ENCODE measurements at regions not wholly inside any gene's neighbourhood (a gene's known extent, or its start where the extent isn't known, plus 50 kb on each side); places are given as distances from the start of the nearest gene placed in this dataset.

DNA sequence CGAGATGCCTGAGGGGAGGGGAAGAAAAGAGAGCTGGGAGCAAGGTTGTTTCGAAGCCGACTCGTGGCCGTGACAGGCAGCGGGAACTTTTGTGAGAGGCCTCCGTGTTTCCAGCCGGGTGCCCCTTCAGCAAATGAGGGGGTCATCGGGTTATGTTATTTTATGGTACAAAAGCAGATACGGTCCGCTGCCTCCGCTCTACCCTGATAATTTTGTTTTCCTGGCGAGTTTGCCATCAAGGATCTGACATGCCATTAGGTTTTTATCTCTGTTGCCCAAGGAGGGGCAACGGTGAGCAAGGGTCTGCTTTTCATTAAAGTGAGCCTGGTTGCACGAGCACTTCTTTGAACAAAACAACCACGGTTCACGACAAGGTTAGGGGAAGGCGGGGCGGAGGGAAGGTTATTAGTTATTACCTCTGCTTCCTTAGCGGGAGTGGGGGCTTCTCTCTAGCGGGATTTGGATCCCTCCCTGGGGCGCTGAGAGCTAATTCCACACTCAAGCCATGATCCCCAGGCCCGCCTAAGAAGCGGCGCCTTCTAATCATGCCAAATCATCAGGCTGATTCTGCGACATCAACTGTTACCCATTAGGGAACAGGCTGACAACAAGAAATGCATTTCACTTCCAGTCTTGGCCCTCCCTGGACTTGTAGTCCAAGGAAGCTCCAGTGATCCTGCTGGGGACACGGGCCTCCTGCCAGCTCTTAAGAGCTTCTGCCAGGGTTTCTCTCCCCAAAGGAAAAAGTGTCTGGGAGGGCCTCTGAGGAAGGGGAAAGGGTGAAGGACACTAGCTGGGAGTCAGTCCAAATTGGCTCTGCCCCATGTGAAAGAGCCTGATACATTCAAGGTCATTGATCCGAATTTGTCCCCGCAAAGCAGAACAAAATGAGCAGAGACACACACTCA lies 617.7 kb downstream of the MID1IP1 start:
- DNase-seq: no peak

DNA sequence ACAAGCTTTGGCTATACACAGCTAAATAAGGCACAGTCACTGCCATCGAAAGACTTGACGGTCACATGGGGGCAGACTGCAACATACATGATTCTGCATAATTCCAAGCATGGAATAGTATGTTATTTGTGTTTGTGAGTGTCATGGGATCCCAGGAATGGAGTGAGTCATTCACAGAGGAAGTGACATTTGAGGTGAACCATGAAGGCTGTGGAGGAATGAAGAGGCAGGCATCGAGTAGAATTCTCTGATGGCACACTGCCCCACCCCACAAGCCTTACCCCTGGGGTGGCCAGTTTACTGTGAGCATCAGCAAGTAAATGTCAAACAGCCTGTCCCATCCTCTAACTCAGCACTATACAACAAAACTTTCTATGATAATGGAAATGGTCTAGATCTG lies 619.7 kb downstream of the MID1IP1 start:
- DNase-seq: no peak

DNA sequence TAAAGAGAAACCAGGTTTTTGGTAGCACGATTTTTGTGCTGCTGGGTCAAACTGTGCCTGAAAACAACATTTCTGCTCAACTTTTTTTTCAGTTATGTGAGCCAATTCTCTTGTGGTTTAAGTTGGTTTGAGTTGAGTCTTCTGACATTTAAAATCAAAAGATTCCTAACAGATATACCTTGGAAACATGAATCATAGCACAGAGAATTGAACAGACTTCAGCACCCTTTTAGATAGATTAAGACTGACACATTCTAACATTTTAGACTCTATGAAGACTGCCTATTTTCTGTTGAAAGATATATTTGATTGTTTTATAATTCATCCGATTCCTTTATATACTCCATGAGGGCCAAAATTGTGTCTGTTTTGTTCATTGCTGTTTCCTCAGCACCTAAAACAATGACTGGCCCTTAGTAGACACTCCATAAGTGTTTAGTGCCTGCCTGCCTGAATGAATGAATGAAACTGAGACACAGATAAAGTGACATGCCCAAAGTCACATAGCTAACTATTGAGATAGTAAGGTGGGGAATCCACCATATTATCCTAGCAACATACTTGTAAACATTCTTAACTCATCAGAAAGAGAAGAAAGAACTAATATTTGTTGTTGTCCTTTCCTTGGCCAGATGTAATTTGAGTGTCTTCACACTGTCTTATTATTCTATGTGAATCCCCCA lies 624.0 kb downstream of the MID1IP1 start:
- no peak for DNase-seq

DNA sequence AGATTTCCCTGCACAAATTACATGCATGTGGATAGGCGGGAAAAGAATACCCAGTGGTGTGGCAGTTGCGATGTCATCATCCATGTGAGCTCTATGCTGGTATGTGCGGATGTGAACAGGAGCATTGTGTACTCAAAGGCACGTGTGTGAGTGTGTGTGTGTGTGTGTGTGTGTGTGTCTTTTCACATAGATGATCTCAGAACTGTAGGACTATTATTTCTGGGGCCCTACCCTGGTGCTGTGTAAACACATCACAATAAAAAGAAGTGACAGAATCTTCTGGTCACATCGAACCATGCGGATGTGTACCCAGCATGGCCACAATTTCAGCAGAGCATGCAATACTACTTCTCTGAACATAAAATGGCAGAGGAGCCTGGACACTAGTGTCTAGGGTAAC lies 624.8 kb downstream of the MID1IP1 start:
- no peak for DNase-seq

DNA sequence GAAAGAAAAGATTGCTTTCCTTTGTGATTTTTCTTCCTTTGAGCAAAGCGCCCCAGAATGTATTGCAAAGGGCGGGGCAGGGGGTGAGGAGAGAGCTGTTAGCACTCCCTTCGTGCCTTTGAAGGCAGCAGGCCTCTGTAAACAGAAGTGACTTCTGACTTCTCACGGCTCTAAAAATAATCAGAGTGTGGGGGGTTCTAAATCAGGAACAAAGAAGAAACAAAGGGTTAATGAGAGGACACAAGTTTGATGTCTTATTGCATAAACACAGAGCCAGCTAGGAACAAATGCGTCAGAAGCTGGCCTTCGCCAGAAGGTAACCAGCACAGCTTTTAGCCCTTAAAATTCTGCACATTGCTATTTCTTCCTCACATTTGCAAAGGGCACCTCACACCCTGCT lies 626.2 kb downstream of the MID1IP1 start:
- DNase-seq: no peak

DNA sequence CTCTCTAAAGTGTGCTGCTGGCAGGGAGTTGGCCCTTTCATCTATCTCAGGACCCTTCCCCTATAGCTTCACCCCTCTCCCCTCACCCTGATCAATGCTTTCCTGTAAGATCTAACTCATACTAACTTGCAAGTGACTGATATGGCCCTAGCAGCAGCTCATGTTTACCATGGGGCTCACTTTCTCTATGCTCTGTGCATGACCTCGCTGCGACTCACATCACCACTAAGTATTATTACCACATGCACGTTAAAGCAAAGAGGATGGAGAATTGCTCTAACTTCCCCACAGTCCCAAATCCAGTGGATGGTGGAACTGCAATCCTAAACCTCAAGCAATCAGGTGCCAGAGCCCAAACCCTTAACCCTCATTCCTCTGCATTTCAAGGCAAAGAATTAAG lies 626.6 kb downstream of the MID1IP1 start:
- peak; percentile 59 for DNase-seq

DNA sequence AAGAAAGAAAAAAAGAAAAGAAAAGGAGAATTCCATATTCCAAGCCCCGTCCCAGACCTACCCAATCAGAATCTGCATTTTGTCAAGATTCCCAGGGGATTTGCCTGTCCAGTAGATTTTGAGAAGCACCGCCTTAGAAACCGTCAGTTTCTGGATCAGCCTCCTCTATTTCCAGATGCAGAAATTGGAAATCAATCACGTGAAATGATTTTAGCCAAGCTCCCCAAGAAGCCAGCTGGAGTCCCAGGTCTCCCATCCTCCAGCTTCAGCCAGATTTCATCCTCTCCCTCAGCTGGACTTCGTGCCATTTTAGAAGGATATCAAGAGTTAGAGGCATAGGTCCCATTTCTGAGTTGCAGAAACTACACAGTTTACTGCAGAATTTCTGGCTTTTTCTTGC lies 629.3 kb downstream of the MID1IP1 start:
- DNase-seq: no peak

DNA sequence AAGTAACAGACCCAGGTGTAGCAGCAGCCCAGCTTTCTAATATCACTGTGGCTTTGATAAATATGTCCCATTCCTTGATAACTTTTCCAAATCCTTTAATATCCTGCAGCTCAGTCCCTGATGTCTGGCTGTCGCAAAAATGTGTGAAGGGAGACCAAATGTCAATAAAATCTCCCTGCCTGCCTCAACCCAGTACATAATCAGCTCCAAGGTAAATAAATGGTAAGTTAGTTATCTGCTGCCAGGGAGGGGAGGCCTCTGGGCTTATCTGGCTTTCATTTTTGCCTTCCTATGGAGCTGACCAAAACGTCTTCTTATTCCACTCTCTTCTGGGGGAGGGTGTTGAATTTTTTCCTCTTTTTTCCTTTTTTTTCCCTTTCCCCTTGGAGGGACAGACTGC lies 630.6 kb downstream of the MID1IP1 start:
- no peak for DNase-seq

DNA sequence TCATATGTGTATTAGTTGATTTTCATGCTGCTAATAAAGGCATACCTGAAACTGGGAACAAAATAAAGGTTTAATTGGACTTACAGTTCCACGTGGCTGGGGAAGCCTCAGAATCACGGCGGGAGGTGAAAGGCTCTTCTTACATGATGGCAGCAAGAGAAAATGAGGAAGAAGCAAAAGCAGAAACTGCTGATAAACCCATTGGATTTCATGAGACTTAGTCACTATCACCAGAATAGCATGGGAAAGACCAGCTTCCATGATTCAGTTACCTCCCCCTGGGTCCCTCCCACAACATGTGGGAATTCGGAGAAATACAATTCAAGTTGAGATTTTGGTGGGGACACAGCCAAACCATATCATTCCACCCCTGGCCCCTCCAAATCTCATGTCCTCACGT lies 633.4 kb downstream of the MID1IP1 start:
- DNase-seq: peak; percentile 76

DNA sequence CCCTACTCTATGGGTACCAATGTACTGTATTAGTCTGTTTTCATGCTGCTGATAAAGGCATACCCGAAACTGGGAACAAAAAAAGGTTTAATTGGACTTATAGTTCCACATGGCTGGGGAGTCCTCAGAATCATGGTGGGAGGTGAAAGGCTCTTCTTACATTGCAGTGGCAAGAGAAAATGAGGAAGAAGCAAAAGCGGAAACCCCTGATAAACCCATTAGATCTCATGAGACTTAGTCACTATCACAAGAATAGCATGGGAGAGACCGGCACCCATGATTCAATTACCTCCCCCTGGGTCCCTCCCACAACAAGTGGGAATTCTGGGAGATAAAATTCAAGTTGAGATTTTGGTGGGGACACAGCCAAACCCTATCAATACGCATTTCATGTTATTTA lies 635.3 kb downstream of the MID1IP1 start:
- peak; percentile 67 for DNase-seq

DNA sequence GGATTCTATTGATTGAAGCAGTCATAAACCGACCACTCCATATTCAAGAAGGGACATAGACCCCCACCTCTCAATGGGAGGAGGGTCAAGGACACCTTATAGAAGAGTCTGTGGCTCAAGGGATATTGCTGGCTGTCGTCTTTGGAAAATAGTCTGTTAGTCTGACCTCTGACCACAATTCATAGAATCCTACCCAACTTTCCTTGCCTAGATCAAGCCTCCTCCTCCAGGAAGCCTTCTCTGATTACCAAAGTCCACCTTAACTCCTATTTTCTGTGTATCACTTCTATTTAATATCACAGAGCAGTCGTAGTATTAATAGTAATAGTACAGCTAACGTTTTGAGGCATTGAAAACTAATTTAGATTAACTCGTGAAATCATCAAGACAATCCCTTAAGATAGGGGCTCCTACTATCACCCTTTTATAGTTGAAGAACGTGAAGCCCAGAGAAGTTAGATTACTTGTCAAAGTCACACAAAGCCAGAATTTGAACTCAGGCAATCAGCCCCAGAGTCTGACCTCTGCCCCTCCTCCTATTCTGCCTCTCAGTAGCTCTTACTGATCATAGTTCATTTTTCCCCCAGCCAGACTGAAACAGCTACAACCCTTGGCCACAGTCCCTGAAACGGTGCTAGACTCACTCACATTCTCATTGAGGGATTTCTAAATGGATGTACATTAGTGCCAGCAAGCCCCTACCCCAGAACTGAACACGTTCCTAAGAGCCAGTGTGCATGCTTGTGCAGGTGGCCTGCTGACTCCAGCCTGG lies 636.6 kb downstream of the MID1IP1 start:
- no peak for DNase-seq

DNA sequence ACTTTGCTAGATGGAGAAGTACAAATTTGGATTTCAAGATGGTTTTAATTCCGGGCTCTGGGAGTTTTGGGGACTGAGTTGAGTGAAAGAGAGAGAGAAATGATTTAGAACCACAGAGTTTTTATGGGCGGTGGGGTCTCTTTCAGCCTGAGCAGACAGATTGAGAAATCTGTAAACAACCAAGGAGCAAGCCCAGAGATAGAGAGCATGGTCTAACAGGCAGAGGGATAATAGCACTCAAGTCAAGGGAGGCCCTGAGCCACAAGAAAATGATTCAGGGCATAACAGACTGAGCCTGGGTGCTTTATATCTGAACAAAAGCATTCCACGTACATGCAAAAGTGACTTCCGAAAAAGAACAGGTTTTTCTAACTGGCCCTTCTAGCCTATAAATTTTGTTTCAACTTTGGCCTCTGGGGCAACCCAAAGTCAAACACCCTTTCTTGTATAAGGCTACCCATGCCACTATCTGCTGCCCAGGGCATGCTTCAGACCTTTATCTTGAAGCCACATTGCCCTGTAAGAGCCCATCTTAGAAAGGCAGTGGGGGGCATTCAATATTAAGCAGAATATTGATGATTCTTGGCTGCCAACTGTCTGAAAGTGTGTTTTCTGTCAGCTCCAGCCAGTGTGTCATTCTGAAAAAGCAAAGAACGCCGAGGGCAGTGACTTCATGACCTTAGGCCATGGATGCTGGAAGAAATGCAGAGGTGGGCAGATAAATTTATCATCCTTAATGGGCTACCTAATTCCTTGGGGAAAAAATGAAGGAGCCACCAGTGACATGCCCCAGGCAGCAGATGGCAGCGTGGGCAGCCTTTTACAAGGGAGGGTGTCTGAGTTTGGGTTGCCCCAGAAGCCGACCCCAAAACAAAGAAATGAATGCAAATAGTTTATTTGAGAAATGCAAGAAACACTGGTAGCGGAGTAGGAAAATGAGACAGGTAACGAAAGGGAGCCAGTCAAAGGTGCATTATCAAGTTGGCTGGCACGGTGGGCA lies 637.6 kb downstream of the MID1IP1 start:
- DNase-seq: no peak

DNA sequence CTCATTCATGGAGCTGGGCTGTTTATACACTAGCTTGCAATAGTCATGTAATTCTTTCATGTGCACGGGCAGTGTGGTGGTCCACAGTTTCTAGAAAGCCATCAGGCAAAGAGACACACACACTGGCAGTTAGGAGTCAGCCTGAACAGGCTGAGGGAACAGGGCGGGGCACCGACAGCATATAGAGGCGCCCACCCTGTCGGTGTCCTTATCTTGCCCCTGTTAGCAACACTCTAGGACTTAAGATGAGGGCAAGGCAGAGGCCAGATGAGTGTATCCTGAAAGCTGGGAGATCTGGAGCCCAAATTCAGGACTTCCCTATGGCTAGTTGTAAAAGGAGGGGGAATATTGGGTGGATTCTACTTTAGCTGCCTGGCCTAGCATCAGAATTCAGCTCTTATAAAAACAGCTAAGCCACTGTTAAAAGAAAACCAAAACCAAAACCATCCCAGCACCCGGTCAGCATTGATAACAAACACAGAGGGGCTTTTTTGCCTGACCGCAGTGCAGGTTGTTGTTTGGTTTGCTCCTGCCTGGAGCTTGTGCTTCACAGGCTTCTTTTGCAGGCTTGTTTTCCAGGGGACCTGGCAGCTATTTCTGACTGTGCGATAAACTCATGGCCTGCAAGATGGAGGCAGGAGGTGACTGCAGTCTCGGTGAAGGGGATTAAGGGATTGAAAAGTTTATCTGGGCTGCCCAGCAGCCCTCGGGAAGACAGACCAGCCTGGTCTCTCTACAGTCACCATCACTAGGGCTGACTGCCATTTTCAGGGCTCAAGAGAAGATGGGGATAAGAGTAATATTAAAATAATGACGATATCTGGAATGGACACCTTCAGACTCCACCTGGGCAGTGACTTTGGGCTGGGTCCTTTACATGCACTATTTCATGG lies 638.9 kb downstream of the MID1IP1 start:
- peak; percentile 31 for DNase-seq

DNA sequence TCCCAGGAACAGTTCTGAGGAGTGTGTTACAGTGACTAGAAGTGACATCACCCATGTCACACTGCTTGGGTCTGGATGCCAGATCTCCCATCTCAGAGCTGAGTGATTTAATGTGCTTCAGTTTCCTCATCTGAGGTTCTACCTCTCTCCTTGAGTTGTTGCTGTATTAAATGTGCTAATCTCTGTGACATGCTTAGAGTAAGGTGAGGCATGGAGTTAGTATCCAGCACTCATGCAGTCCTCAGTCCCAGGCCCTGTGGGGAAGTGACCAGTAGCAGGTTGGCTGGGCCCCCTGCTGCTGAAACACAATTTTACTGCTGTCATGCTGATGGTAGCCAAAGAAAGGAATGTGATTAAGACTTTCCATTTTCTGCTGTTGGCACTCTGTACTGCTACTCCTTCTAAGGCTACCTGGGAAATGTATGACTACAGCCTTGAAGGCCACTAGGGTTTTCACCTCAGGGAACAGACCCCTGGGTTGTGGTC lies 639.6 kb downstream of the MID1IP1 start:
- DNase-seq: peak; percentile 18

DNA sequence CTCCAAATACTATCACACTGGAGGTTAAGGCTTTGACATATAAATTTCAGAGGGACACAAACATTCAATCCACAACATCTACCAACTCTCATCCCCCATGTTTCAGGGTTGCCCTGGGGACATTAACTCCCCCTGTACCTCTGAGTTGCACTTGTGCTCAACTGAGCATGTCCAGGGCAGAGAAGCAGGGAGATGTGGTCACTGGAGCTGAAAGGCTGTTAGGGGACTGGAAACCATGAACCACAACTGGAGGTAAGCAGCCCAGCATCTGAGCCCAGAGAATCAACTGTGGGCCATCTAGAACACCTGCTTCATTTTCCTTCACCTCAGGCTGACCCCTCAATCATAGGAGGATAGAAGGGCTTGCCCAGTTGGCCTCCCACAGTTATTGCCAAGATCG lies 641.1 kb downstream of the MID1IP1 start:
- no peak for DNase-seq

DNA sequence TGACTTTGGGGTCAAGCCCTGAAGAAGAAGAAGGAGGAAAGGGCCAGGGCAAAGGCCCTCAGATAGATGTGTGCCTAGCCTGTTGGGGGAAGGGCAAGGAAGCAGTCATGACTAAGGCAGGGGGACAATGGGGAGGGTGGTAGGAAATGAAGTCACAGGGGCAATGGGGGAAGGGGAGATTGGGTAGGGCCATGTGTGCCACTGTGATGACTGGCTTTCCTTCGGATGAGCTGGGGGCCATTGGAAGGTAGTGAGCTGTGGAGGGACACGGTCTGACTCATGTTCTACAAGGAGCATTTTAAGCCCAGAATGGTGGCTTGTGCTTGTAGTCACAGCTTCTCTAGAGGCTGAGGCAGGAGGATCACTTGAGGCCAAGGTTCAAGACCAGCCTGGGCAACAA lies 642.0 kb downstream of the MID1IP1 start:
- DNase-seq: no peak

DNA sequence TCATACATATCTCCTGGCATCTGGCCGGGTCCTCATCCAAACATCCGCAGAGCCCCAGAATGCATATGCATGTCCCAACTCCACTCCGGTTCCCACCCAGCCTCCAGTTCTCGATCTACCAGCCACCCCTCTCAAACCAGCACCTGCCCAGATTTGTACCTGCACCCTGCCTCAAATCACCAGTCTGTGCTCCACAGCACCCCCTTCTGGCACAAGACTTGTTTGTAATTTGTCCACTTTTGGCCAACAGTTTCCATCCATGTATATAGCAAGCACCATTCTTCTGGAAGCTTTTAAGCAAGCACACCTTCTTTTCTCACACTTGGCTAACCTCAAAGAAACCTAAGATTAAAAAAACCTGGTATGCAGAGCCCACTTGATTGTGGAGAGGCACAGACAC lies 644.1 kb downstream of the MID1IP1 start:
- peak; percentile 18 for DNase-seq

DNA sequence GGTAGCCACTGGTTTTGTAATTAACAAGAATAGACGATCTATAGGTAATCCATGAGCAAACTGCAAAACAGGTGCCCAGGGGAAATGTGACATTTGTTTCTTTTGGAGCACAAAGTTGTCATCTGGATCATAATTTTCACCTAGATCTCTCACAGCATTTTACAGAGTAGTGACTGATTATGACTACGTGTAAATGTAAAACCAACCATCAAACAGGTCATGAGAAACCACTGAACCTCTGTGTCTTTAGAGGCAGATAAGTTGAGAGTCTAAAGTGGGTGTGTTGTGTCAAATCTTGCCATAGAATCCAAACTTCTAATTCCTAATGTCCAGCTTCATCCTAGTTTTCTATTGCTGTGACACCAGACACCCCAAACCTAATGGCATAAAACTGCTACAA lies 648.1 kb downstream of the MID1IP1 start:
- DNase-seq: no peak

DNA sequence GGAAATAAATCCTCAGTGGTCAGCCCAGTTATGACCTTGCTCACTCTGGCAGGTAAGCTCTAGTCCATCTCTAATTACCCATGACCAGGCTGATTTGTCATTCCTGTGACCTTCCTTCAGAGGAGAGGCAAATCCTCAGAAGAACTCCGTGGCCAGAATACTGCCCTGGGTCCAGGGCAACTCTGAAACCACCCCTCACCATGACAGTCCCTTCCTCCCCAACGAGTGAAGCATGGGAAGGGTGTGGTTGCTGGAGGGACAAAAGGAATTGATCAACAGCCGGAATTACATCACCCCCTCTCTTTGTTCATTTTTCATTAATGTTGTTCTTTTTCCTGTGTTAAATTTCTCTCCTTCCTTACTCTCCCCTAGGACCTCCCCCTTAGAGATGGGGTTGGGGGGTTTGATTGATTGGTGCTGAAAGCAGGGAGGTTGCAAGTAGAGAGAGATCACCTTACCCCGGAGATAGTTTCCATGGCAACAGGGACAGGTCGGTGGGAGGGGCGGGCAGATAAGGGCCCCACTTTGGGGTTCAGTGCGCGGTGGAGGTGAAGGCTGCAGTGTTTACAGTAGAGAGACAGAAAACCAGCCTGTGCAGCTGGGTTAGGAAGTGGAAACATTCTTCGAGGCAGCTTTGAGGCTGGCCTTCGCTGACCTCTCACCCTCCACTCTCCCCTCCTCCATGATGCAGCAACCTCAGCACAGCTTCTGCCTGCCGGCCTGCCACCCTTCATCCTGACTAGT lies 647.4 kb downstream of the BCOR start:
- DNase-seq: no peak

DNA sequence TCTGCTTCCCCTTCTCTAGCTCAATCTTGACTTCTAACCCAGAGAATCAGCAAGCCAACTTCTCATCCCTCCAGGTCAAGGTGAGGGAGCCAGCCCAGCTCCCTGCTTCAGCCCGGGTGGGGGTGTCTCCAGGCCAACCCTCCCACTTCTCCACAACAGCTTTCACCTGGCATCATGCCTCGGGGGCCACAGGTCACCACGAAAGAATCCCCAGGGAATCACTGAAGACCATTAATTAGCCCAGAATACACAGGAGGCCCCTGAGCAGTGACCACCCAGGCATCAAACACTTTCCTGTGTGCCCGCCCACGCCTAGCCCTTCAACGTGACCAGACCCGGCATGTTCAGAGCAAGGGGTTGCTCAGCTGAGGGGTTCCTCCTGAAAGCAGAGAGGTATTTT lies 646.7 kb downstream of the BCOR start:
- DNase-seq: no peak
